Liver (tissue), 8 donors: ENCODE measurements at regions not wholly inside any gene's neighbourhood (a gene's known extent, or its start where the extent isn't known, plus 50 kb on each side); places are given as distances from the start of the nearest gene placed in this dataset.

Source experiments
- DNase-seq: peaks from one replicate; pipeline ENCODE4 v3.0.0-alpha.2; 2017; ENCODE audit warnings: low spot score
- H3K27ac ChIP-seq, 2 donors: one replicate each; pipeline ENCODE4 v1.7.0; 2013; ENCODE audit warnings: inconsistent platforms in 2 of 2, low read length in 2 of 2, control low read depth in 1 of 2, low read depth in 1 of 2, mild to moderate bottlenecking in 1 of 2
- H3K27me3 ChIP-seq, 4 donors: one replicate each; pipeline versions ENCODE4 v1.6.1 to v1.7.0; 2013; ENCODE audit warnings: low read length in 3 of 4, inconsistent platforms in 1 of 4, mild to moderate bottlenecking in 1 of 4, moderate library complexity in 1 of 4; ENCODE audit not compliant: control insufficient read depth in 4 of 4, insufficient read depth in 4 of 4
- H3K36me3 ChIP-seq, 4 donors: one replicate each; pipeline versions ENCODE4 v1.6.1 to v1.7.0; 2013; ENCODE audit warnings: low read length in 3 of 4, mild to moderate bottlenecking in 3 of 4, low read depth in 1 of 4, moderate library complexity in 1 of 4; ENCODE audit not compliant: control insufficient read depth in 4 of 4, insufficient read depth in 3 of 4
- H3K4me1 ChIP-seq, 4 donors: one replicate each; pipeline versions ENCODE4 v1.6.1 to v1.7.0; 2013; ENCODE audit warnings: low read length in 3 of 4, mild to moderate bottlenecking in 3 of 4, moderate library complexity in 1 of 4; ENCODE audit not compliant: control insufficient read depth in 4 of 4, insufficient read depth in 4 of 4
- H3K4me3 ChIP-seq, 3 donors: one replicate each; pipeline versions ENCODE4 v1.6.1 to v1.7.0; 2013; ENCODE audit warnings: low read length in 3 of 3, control low read depth in 1 of 3, low read depth in 1 of 3, mild to moderate bottlenecking in 1 of 3
- H3K9ac ChIP-seq, 2 donors: one replicate each; pipeline ENCODE4 v1.7.0; 2013; ENCODE audit warnings: low read length in 2 of 2, mild to moderate bottlenecking in 2 of 2, moderate library complexity in 2 of 2, control low read depth in 1 of 2, low read depth in 1 of 2
- H3K9me3 ChIP-seq, 4 donors: one replicate each; pipeline versions ENCODE4 v1.6.1 to v1.7.0; 2013; ENCODE audit warnings: low read length in 3 of 4; ENCODE audit not compliant: control insufficient read depth in 4 of 4
- ATF3 ChIP-seq: IDR thresholded peaks from 2 replicates; pipeline ENCODE4 v1.6.1; 2016; ENCODE audit warnings: antibody characterized with exemption
- CTCF ChIP-seq: fragments of 150-350 bp; IDR thresholded peaks from 2 replicates; pipeline ENCODE4 v1.5.1; 2017; ENCODE audit warnings: improper control_type of control experiment, low read depth, low read length; ENCODE audit not compliant: missing input control
- EGR1 ChIP-seq, 2 donors: IDR thresholded peaks; 2 replicates each; pipeline ENCODE4 v1.6.1; 2016 to 2018; ENCODE audit warnings: antibody characterized with exemption in 2 of 2, low read depth in 2 of 2
- FOXA1 ChIP-seq: IDR thresholded peaks from 2 replicates; pipeline ENCODE4 v1.6.1; 2016; ENCODE audit warnings: antibody characterized with exemption
- FOXA2 ChIP-seq: IDR thresholded peaks from 2 replicates; pipeline ENCODE4 v1.6.1; 2016; ENCODE audit warnings: antibody characterized with exemption
- GABPA ChIP-seq, 2 donors: IDR thresholded peaks in 1 of 2; conservative IDR thresholded peaks in 1 of 2; 2 replicates each; pipeline ENCODE4 v1.6.1; 2016; ENCODE audit warnings: antibody characterized with exemption in 2 of 2, mild to moderate bottlenecking in 1 of 2, moderate library complexity in 1 of 2
- HNF4A ChIP-seq, 2 donors: conservative IDR thresholded peaks; 2 replicates each; pipeline ENCODE4 v1.6.1; 2016; ENCODE audit warnings: antibody characterized with exemption in 2 of 2, mild to moderate bottlenecking in 2 of 2
- HNF4G ChIP-seq: IDR thresholded peaks from 2 replicates; pipeline ENCODE4 v1.6.1; 2016; ENCODE audit warnings: antibody characterized with exemption
- JUND ChIP-seq, 2 donors: IDR thresholded peaks; 2 replicates each; pipeline ENCODE4 v1.6.1; 2016; ENCODE audit warnings: antibody characterized with exemption in 2 of 2
- MAX ChIP-seq: IDR thresholded peaks from 2 replicates; pipeline ENCODE4 v1.6.1; 2016; ENCODE audit warnings: antibody characterized with exemption
- NR2F2 ChIP-seq: IDR thresholded peaks from 2 replicates; pipeline ENCODE4 v1.6.1; 2016; ENCODE audit warnings: antibody characterized with exemption
- RAD21 ChIP-seq, 2 donors: IDR thresholded peaks; 2 replicates each; pipeline ENCODE4 v1.6.1; 2016; ENCODE audit warnings: antibody characterized with exemption in 2 of 2, mild to moderate bottlenecking in 2 of 2
- REST ChIP-seq: IDR thresholded peaks from 2 replicates; pipeline ENCODE4 v1.6.1; 2016; ENCODE audit warnings: antibody characterized with exemption, mild to moderate bottlenecking
- RXRA ChIP-seq, 2 donors: IDR thresholded peaks; 2 replicates each; pipeline ENCODE4 v1.6.1; 2017 to 2018; ENCODE audit warnings: antibody characterized with exemption in 2 of 2, mild to moderate bottlenecking in 1 of 2
- SP1 ChIP-seq: IDR thresholded peaks from 2 replicates; pipeline ENCODE4 v1.6.1; 2018; ENCODE audit warnings: antibody characterized with exemption, mild to moderate bottlenecking
- TAF1 ChIP-seq: conservative IDR thresholded peaks from 2 replicates; pipeline ENCODE4 v1.6.1; 2016; ENCODE audit warnings: antibody characterized with exemption, mild to moderate bottlenecking
- YY1 ChIP-seq: IDR thresholded peaks from 2 replicates; pipeline ENCODE4 v1.6.1; 2016; ENCODE audit warnings: antibody characterized with exemption, mild to moderate bottlenecking
- WGBS: extraction: QIAGEN DNeasy Blood & Tissue Kit; methylation state at CpG from one replicate; pipeline ENCODE4 v1.1.7; 2013; 5-methylcytosine and 5-hydroxymethylcytosine counted together
- TF ChIP-seq, protein P1 (sequence below): IDR thresholded peaks from 2 replicates; pipeline ENCODE4 v1.6.1; 2016; ENCODE audit warnings: antibody characterized with exemption
- donor health status: healthy.
- donor health status: healthy.
- donor health status: healthy.
- donor health status: healthy.
- donor health status: healthy.

GRCh38 chr13:104522235-104523072 is 1456.2 kb upstream of the SLC10A2 start:
- TF ChIP-seq HNF4G (no peak), HNF4A (conservative IDR thresholded peaks at IDR 0.05) (no peak), JUND (IDR thresholded peaks at IDR 0.05) (no peak), REST (no peak), EGR1 (IDR thresholded peaks at IDR 0.05; ENCODE audit: low read depth in 2 of 2) (no peak), ATF3 (no peak), CTCF (no peak), FOXA1 (no peak), TAF1 (no peak), RAD21 (IDR thresholded peaks at IDR 0.05) (no peak), FOXA2 (no peak), NR2F2 (no peak), GABPA (IDR thresholded peaks at IDR 0.05 in 1 of 2, conservative IDR thresholded peaks at IDR 0.05 in 1 of 2) (no peak), YY1 (no peak), RXRA (IDR thresholded peaks at IDR 0.05) (no peak), MAX (no peak), SP1 (no peak)
- TF ChIP-seq, protein P1, sequence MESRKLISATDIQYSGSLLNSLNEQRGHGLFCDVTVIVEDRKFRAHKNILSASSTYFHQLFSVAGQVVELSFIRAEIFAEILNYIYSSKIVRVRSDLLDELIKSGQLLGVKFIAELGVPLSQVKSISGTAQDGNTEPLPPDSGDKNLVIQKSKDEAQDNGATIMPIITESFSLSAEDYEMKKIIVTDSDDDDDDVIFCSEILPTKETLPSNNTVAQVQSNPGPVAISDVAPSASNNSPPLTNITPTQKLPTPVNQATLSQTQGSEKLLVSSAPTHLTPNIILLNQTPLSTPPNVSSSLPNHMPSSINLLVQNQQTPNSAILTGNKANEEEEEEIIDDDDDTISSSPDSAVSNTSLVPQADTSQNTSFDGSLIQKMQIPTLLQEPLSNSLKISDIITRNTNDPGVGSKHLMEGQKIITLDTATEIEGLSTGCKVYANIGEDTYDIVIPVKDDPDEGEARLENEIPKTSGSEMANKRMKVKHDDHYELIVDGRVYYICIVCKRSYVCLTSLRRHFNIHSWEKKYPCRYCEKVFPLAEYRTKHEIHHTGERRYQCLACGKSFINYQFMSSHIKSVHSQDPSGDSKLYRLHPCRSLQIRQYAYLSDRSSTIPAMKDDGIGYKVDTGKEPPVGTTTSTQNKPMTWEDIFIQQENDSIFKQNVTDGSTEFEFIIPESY = no peak
- H3K27me3 ChIP-seq = peaks cover 0 to 2% (median 0%) of the 10 kb centered on the region in 4 donors
- no peaks in the 10 kb centered on the region for H3K36me3 ChIP-seq
- no peak for DNase-seq
- H3K4me1 ChIP-seq = no peaks in the 10 kb centered on the region
- 84% methylated on average over 25 of the region's 25 CpGs for WGBS
- H3K27ac ChIP-seq = no peak overlapping the region
- H3K4me3 ChIP-seq = no peak overlapping the region
- no peak overlapping the region for H3K9ac ChIP-seq
- H3K9me3 ChIP-seq = peaks cover 0 to 3% (median under 1%) of the 10 kb centered on the region in 4 donors
